Germinal center (tissue), 1 donor: ENCODE measurements at regions not wholly inside any gene's neighbourhood (a gene's known extent, or its start where the extent isn't known, plus 50 kb on each side); places are given as distances from the start of the nearest gene placed in this dataset.
"Not testable (repeated sequence)": the region's sequence is repeated elsewhere in the genome, so short reads cannot be mapped to it uniquely, and the experiment has no call there.

ENCODE experiments used
- DNase-seq: peaks from one replicate; pipeline ENCODE4 v3.0.0; 2012; ENCODE audit warnings: mixed read lengths, low spot score

DNA sequence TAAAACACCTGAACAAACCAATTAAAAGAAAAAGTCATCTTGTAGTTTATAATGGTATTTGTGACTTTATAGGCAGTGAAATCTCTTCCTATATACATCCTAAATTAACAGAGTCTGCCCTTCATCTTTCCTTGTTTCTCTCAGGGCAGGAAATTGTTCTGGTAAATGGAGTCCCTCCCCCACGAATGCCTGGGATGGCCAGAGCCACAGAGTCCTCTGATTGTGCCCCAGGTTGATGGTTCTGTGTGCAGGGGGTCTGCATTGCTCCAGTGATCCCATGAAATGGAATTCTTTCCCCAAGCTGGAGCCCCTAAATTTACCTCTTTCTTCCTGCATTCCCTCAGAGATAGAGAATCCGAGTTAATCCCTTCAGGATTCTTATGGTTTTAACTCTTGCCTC lies 155.5 kb downstream of the MTX2 start:
- DNase-seq: no peak

DNA sequence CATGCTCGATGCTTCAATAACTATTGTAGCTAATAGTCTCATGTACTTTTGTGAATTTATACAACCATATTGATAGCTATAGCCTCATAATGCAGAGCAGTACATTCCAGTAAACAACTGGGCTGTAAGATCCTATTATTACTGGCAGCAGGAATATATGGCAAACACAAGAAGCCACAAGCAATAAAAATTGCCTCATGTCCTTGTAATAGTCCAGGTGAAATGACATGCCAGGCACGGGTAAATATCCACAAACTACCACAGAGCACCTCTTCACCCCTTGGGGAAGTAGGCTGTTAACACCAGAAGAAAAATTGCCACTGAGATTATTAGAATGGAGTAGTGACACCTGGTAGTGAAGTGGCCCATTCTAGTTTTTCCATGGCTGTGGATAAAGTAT lies 158.3 kb downstream of the MTX2 start:
- DNase-seq: no peak

DNA sequence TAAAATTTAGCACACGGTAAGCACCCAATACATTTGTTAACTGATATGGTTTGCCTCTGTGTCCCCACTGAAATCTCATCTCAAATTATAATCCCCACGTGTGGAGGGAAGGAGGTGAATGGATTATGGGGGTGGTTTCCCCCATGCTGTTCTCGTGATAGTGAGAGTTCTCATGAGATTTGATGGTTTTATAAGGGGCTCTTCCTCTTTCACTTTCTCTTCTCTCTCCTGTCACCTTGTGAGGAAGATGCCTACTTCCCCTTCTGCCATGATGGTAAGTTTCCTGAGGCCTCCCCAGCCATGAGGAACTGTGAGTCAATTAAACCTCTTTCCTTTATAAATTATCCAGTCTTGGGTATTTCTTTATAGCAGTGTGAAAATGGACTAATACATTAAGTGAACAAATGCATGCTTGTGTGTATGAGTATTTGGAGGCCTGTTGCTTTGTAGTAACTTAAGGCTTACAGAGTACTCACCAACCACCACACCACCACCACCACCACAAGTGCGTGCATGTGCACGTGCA lies 159.8 kb downstream of the MTX2 start:
- DNase-seq: not testable (repeated sequence)

DNA sequence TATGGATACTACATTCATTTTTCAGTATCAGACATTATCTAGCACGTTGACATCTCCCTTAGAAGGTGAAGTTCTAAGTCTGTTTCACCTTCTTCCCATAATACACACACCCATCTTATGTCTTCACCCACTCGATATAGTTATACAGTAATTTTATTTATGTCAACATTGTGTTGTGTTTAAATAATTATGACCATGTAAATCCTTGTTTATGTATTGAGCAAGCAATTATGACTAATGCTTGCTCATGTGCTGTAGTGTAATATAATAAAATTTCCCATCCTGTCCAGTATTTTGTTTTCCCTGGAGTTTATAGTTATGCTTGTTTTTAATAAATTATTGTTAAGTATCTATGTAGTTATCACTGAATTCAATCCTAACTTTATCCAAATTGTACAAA lies 163.2 kb downstream of the MTX2 start:
- DNase-seq: no peak

DNA sequence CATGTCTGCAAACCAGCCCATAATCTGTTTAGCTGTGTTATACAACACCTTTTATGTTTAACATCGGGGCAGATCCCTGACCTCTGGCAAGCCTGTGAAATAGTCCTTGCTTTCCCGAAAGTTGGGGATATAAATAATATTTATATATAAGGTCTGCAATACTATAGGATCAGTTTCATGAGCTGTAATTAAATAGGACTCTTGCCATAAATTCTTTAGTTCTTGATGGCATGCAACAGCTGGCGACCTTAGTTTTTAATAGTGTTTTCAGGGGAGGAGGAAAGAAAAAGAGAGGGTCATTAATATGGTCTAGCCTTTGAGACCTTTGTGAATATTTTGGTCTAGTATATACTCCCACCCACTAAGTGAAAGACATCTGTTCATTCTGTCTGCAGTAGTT lies 166.5 kb downstream of the MTX2 start:
- DNase-seq: no peak

DNA sequence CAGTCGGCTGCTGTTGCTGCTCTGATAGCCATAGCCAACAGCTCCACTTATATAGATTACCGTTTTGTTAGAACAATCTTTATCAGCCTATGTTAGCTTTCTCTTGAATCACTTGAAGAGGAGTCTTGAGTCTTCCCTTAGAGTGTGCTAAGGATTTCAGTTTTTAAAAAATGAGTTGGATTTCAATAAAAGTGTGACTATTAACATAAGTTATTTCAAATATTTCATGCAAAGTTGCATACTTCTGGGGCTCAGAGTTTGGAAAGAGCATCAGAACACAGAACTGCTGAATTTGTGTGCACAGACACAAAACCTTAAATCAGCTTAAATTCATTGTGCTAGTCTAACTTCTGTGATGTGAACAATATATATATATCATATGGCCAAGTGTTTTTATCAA lies 174.7 kb downstream of the MTX2 start:
- DNase-seq: no peak

DNA sequence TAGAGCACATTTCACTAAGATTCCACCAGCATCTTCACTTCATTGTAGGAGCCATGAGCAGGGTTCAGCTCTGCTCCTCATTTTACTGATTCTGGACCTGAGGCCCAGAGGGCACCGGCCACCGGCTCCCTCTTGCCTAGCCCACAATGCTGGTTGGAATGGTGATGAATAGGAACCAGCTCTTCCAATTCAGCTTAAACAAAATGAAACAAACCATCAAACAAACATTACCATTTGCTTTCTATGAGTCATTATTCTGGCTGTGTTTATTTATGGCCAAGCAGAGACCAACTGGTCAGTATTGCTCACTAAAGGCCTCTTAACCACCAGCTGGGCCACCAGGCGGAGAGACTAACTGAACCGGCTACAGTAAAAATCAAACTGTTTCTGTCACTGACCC lies 176.7 kb downstream of the MTX2 start:
- DNase-seq: no peak

DNA sequence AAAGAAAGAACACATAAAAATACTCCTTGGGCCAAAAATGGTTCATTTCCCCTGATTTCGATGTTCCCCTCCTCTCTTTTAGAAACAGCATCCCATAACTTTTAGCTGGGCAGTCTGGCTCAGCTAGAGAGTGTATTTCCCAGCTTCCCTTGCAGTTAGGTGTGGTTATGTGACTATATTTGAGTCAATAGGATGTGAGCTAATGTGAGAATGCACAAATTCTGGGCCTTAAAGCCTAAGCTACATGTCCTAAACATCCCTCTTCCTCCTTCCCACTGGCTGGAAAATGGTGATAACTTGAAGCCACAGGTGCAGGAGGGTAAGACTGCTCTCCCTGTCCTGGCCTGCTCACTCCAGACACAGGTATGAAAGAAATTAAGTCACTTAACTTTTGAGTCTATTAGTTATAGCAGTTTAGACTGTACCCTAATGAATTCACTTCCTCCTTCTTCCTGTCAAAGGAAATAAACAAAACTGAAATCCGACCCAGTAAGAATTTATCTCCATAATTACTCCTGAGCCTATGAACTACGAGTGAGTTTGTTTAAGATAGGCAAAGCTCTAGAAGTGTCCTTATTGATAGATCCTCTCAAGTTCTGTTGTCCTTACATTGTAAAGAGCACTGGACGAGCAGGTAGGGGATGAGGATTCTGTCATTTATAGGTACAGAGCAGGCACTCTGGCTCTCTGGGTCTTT lies 177.6 kb downstream of the MTX2 start:
- DNase-seq: no peak

DNA sequence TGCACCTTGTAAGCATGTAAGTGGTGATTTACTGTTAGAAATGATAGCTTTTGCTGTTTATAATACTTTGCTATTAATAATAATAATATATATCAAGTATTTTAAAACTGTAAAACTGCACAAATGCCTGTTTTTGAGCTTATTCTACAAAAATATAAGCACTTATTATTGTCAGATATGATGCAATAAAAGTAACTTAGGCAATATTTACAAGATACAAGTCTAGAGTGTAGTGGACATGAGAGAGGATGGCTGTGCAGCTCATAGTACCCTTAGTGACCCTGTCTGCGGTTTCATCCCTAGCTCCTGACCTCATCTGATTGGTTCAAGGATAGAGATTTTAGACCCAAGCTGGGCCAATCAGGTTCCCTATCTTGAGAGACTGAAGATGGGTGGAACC lies 178.4 kb downstream of the MTX2 start:
- no peak for DNase-seq

DNA sequence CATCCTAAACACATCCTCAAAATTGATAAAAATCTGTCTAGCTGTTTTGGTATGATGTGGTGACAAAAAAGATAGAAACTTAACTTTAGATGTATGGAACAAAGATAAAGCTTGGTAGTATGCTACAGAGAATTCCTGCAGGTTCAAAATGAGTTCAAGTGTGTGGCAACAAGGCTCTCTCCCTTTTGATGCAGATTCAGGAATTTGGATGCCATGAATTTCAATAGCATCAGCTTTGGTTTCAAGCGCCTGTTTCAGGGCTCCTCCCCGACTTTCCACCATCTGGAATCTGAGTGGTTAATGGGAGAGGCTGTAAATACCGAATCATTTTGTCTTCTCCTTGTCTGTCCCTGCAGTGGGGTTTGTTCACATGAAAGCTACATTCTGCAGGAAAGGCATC lies 180.6 kb downstream of the MTX2 start:
- DNase-seq: no peak

DNA sequence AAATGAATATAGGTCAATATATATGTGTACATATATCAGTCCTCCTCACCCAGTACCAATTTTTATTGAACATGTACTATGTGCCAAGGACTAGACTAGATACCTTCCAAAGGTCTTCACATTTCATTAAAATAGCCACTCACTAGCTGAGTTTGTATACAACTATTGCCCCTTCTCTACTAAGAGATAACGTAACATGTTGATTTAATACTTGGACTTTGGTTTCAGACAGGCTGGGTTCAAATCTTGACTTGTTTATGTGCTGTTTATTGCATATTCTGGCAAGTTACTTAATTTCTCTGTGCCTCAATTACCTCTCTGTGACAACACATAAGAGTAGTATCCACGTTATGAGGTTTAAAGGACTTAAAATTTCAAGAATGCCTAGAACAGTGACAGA lies 184.5 kb downstream of the MTX2 start:
- DNase-seq: no peak

DNA sequence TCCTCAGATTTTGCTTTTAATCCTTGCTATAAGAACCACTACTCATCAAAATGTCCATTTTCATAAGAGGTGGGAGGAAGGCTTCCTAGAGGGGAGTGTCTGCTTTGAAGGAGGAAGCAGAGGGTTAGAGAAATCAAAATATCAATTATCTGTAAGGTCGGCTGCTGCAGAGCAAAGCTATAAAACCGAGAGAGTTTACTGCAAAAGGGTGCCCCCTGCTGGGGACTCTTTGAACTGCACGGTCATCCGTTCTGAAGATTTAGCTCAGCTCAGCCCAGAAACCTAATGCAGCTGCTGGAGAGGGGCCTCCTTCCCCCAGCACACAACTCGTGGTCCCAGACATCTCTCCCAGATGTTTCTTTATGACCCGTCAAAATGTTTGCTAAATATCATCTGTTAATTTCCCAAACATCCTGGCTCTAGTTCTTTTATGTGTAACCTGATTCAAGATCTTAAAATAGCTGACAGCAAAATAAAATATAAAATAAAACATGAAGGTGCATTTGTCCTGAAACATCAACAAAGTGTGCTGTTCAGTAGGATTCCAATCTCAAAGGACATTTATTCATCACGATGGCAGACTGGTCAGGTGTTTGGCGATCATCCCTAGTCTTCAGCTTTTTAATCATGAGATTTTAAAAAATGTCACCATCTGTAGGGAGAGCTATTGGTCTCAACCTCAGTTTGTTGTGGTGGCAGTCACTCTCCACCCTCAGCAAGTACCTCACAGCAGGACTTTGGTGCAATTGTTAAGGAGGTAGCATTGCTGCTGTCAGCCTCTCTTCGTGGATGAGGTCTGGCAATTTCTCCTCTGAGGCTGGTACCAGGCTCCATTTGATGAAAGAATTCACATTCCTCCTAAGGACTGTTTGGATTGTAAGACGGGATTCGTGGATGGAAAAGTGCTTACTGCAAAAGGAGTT lies 185.9 kb downstream of the MTX2 start:
- DNase-seq: peak; percentile 53

DNA sequence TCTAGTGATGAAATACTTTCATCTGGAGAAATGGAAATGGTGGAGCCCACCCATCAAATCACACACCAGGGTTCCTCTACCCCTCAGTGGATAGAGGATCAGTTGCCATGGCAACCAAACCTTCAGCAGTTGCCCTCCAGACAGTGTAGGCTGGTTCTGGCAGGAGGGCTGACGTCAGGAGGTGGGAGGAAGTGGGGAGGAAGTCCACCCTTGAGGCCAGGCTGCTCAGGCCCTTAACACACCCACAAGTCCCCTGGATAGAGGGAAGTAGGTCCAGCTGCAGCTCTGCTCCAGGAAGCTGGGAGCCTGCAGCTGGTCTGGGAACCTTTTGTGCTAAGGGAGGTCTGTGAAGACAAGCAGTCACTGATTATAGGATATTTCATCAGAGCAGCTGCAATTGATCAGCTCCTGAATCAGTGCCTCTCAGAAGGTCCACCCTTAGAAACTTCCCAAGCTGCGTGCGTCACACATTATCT lies 186.6 kb downstream of the MTX2 start:
- DNase-seq: no peak

DNA sequence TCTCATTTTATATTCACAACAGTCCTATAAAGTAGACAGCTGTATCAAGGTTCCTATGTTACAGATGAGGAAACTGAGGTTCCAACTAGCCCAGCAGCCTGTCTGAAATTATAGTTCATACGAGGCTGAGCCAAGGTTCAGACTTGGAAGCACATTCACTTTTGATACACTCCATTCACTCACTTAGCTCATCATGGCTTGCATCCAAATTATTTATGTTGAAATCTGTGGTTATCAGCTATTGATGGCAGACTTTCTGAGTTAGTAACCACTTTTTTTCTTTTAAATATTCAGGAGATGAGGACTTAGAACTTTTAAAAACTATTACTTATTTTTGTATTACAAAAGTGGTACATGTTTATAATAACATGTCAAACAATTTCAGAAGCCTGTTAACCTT lies 188.2 kb downstream of the MTX2 start:
- no peak for DNase-seq

DNA sequence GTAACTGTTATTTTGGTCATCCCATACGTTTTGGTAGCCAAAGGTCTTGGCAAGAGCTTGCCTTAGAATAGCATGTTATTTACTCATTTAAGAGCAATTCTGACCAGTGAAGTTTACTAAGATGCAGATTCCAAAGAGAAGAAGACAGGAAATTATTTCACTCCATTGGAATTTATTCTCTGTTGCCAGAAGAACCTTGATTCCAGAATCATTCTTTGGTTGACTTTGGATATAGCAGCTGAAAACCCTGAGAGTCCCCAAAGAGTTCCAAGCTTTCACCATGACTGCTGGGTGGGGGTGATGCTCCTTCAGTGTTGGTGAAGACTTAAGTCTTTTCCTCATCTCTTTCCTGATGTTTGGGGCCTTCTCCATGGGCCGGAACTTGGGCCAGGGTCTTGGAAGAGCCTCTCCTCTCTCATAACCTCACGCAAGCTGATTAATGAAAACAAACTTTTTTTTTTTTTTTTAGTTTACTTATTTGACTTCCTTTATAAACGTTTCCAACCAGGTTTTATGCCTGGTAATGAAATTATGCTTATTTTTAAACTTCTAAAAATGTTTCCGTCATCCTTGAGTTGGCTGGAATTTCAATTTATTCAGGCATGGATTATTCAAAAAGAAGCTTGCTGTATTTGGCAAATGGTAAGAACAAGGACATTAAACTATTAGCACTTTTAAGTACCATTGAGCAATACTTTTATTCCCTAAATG lies 192.0 kb downstream of the MTX2 start:
- DNase-seq: no peak

DNA sequence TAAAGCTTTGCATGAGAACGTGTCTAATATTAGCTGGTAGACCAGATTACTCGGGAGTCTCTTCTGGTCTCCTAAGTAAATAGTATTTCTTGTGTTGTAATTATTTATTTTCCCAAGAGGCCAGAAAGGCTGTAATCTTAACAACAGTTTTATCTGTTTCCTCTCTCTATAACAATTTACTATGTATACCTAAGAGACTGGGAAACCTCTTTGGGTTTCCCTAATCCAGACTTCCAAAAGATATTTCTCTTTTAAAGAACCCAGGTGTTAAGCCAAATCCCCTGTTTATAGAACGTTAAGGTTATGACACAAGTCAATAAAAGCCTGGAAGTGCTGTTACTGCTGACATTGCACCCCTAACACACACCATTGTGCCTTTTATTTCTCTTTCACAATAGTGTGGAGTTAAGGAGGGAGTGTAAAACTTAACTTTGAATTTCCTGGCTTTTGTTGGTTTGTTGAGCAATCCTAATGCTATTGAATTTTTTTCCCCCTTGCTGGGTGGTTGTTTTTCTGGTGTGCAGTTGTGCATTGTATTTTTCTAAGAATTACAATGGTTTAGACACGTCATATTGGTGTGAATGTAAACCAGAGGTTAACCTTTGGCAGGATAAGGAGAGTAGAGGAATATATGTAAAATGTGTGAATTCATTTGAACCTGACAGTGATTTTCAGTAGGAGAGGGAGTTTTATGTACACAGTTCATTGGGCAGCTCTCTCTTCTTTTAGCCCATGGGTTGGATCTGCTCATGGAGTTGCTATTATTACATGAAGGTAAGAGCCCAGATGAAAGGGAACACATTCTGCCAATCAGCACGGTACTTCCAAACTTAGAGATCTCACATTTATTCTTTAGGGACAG lies 192.8 kb downstream of the MTX2 start:
- DNase-seq: no peak

DNA sequence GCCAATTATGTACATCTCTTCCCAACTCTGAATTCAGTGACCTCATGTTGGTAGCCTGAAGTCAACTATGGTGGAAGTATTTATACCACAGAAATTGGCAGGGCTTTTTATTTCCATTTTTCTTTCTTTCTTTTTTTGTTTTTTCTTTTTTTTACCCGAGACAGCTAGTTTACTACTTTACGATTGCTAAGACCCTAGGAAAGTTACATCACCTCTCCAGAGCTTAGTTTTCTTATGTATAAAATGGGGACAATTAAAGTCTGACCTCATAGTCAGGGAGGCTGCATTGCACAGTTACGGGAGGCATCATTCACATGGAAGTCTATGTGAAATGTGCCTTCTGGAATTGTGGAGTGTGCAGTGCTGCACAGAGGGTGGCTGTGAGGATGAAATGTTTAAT lies 194.3 kb downstream of the MTX2 start:
- no peak for DNase-seq

DNA sequence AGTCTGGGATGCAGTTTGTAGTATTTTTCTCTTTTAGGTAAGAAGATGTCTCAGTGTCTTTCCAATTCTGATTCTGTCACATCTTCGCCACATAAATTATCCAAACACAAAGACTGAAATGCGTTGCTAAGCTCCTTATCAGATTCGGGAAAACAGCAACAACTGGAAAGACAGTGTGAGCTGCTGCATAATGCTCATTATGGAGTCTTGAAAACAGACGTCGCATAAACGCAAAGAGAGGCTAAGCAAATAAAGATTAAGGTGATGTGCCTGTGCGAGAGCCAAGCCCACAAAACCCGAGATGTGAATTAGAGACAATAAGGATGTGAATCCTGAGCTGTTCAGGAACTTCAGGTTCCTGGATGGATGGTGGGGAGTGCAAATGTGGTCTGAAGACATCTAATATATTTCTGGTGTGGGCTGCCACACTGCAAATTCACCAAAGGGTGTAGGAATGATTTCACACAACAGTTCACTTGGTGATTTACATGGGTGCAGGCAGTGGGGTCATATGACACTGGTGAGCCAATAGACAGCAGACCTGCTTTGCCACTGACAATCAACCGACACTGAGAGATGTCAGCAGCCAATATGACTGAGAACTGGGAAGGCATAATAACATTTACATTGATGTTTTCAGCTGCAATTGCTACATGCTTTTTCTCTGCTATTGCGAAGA lies 195.8 kb downstream of the MTX2 start:
- no peak for DNase-seq

DNA sequence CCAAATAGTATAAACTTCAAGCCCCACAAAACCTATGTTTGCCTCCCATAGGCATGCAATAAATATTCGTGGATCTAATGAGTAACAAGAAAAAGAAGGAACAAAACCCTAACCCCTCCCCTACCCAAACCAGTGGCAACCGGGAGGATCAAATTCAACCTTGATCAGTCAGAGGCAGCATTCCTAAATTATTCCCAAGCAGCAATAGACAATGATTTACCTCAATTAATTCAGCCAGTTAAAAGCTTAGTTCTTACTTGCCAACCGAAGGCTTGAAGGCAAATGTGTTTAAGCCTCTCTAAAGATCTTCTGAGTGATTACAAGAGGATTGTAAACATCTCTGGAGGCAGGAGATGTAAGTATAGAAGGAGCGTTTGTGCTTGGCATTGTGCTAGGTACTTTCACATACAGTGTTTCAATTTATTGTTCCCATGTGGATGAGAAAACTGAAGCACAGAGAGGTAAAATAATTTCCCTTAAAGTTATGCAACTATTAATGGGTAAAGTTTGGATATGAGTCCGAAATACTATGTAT lies 197.7 kb downstream of the MTX2 start:
- no peak for DNase-seq

DNA sequence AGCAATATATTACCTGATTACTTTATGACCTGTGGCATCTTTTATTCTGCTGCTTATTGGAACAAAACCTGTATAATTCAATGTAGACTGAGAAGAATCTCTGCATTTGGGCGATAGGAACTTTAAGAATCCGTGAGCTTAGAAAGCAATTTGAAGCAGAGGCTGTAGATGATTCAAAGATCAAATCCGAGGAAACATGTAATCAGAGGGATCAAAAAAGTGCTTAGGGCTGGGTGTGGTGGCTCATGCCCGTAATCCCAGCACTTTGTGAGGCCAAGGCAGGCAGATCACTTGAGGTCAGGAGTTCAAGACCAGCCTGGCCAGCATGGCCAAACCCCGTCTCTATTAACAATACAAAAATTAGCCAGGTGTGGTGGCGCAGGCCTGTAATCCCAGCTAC lies 198.4 kb downstream of the MTX2 start:
- DNase-seq: no peak
